DMS53 treated with DMSO at 0.1 percent for 48 hours (cell line): ENCODE measurements at regions not wholly inside any gene's neighbourhood (a gene's known extent, or its start where the extent isn't known, plus 50 kb on each side); places are given as distances from the start of the nearest gene placed in this dataset.

Source experiments
- DNase-seq: peaks from one replicate; lab custom pipeline; 2025; ENCODE audit not compliant: unreplicated experiment; lab: John Stamatoyannopoulos, UW

GRCh38 chr17:14776791-14777190, 475.9 kb downstream of the HS3ST3B1 start:
- no peak for DNase-seq

DNA sequence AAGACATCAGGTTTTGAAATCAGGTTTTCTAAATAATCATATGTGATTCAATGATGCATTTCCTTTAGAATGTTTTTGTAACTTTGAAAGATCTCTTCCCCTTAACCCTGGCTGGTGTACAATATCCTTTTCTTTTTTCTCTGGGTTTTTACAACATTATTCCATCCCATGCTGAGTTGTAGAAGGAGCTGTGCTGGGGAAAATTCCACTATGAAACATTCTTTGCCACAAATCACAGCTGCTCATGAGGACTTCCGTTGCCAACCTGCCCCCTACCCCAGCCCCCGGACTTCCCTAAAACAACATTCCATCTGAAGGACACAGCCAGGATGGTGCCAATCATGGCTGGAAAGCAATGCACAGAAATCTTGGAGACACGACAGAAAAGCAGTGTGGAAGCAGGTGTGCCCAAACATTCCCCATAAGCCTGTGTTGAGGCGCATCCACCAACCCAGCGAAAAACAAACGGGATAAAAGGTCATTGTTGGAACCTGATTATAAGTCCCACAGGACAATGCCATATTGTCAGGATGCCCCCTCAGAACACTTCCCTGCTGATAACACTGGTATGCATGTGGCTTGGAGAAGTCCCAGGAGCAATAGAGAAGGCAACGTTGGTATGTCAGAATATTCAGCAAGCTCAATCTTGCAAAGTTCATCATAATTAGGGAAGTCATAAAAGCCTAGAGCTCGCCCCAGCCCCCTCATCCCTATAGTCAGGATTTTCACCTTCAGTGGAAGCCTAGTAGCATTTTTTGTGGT, 475.0 kb downstream of the HS3ST3B1 start:
- no peak for DNase-seq

DNA sequence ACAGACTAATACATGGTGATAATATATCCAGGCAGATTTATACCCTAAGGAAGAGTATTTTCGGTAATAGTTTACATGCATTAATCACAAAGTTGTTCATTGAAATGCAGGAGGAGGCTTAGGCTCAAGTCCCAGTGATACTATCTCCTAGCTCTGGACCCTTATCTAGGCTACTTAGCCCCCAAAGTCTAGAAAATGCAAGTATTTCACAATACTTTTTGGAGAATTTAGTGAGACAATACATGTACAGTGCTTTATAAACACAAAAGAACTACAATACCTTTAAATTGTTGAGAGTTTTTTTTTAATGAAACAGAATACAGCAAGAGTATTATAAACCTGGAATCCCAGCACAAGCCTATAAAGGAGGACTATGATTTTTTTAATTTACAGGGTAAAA, 473.9 kb downstream of the HS3ST3B1 start:
- no peak for DNase-seq

DNA sequence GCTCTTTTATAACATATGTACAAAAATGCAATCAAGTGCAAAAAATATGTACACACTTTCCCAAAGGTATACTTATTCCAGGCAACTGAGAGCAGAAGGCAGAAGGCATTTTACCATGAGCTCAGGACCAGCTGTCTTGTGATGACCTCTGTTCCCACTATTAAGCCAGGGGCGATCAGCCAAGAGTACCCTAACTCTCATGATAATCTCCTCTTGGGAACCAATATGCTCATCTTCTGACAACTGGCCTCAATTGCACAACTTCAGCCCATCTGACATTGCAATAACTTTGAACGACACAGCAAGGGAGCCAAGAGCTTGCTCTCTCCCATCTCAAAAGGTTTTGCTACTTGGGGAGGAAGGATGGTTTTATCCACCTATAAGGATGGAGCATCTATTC, 471.9 kb downstream of the HS3ST3B1 start:
- DNase-seq: no peak

- DNase-seq: no peak
Observed at GRCh38 chr17:14771543-14771942, 470.7 kb downstream of the HS3ST3B1 start.

DNA sequence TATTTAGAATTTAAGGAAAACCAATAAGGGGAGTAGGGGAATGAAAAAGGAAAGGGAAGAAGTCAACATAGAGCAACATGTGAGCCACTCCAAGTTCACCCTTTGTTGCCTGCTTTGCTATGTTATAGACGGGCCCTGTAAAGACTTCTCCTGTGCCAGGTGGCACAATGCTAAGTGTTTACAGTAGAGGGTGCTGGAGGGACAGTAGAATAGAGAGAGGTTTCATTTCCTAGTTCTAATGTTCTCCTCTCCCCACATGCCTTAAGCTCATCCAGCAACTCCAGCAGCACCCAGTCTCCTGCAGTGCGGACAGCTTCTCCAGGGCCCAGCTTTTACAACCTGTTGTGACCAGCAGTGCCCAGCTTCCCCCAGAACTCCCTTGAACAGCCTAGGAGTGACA, 468.0 kb downstream of the HS3ST3B1 start:
- DNase-seq: no peak

DNA sequence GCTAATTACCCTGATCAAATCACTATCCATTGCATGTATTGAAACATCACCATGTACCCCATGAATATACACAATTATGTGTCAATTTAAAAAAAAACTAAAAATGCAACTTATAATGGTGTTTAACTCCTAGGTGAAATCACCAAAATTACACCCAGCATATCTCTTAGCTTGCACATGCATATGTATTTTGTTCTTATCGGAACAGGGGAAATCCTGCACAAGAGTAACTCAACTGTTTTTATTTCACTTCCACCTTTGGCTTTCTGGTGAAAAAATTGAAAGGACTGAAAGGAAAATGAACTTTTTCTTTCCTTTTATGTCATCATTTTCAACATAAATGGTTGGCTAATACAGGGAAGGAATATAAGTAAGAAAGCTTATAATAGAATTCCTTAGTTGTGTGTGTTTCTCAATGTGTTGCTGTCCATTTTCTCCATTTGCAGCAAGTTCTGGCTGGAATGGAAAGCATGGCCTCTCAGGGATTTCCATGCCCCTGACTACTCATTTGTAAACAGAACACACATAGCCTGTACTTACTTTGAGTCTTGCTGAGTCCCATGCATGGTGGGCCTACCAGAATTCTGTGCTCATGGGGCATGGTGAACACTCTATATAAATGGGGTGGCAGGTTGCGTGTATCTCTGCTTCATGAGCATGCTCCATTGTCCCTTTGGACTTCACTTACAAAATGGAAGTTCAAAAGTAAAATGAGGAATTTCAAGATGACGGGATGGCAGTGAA, 462.0 kb downstream of the HS3ST3B1 start:
- no peak for DNase-seq

GRCh38 chr17:14760719-14761411, 460.0 kb downstream of the HS3ST3B1 start:
- DNase-seq: no peak

DNA sequence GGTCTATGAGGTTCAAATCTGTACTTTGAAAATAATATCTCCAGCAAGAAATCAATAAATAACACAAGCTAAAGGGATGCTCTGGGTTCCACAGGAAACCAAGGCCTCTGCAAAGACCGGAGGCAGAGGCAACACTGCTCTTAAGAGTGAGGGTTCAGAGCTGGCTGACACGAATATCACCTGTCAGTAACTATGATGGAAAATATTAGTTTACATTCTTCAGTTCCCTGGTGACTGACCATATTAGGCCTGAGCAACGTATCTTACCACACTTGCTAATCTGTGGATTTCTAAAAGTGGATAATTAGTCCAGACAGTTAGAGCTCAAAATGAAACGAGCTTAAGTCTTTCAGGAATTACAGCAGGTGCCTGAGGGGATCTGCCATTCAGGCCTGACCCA, 459.3 kb downstream of the HS3ST3B1 start:
- DNase-seq: no peak

DNA sequence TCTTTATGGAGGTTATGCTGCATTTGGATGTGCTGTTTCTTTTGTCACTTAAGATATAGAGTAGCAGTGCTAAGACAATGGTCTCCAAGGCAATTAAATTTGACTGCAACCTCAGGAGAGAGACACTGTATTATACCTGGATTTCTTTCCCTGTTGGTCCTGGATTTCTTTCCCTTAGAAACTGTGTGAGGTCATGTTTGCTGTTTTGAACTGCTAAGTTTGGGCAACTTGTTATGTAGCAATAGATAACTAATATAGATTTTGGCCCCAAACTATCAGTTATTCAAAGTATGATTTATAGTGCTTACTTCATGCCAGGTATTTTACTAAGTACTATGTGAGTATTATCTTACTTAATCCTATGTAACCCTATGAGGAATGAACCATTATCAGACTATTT, 458.4 kb downstream of the HS3ST3B1 start:
- DNase-seq: no peak

DNA sequence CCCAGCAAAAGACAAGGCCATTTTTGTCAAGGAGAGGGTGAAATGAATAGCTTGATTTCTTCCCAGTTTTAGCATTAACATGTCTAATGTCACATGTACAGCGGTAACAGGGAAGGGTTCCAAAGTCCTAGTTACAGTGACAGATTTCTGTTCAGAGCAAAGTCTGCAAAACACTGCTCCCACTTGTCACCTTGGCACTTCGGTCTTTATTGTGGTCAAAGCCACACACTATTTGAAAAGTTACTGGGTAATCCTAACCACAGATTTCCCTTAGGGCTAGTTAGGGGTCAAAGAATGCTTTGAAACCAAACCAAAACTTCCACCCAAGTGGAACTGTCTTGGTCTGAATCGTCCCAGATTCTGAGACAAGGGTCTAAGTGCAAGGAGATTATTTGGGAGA, 455.6 kb downstream of the HS3ST3B1 start:
- DNase-seq: no peak

- no peak for DNase-seq
Observed at GRCh38 chr17:14755002-14755401, 454.1 kb downstream of the HS3ST3B1 start.

DNA sequence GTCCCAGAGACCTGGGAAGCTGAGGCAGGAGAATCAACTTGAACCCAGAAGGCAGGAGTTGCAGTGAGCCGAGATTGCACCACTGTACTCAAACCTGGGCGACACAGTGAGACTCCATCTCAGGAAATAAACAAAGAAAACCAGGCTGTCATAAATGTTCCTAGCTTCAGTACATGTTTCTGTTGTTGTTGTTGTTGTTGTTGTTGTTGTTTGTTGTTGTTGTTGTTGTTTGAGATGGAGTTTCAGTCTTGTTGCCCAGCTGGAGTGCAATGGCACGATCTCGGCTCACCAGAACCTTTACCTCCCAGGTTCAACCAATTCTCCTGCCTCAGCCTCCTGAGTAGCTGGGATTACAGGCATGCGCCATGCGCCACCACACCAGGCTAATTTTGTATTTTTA, 452.5 kb downstream of the HS3ST3B1 start:
- DNase-seq: no peak

DNA sequence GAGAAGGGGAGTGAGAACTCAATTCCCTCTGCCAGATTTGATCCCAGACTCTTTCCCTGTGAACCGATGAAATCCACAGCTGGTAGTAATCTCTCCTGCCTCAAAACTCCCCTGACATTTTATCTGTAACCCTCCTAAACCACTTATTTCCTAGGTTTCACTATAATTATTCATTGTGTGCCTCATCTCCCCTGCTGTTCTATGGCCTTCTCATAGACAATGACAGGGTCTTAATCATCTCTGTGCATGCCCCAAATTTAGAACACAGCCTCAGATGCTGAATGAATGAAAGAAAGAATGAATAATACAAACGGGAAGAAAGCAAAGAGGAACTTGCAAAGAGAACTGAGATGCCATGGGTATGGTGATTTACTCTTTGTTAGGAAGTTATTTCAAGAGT, 451.1 kb downstream of the HS3ST3B1 start:
- DNase-seq: no peak

GRCh38 chr17:14750866-14751265, 450.0 kb downstream of the HS3ST3B1 start:
- DNase-seq: no peak

DNA sequence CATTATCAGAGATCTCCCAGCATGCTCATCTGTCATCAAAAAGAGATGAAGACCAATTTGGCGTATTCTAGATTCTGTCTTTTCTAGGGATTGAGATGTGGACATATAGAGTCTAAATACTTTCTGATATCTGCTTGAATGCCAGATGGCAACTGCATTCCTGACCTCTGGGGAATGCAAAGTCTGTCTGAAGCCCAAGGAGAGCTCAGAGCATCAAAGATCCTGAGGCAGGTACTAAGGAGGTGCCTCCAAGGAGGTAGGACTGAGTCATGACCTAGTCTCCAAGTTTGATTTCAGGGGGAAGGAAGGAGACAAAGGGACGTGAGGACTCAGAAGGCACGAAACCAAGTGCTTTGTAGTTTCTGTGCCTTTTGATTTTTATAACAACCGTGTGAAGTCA, 448.4 kb downstream of the HS3ST3B1 start:
- no peak for DNase-seq

GRCh38 chr17:14748036-14748710, 447.3 kb downstream of the HS3ST3B1 start:
- DNase-seq: no peak

- no peak for DNase-seq
Observed at GRCh38 chr17:14747603-14747950, 446.7 kb downstream of the HS3ST3B1 start.

DNA sequence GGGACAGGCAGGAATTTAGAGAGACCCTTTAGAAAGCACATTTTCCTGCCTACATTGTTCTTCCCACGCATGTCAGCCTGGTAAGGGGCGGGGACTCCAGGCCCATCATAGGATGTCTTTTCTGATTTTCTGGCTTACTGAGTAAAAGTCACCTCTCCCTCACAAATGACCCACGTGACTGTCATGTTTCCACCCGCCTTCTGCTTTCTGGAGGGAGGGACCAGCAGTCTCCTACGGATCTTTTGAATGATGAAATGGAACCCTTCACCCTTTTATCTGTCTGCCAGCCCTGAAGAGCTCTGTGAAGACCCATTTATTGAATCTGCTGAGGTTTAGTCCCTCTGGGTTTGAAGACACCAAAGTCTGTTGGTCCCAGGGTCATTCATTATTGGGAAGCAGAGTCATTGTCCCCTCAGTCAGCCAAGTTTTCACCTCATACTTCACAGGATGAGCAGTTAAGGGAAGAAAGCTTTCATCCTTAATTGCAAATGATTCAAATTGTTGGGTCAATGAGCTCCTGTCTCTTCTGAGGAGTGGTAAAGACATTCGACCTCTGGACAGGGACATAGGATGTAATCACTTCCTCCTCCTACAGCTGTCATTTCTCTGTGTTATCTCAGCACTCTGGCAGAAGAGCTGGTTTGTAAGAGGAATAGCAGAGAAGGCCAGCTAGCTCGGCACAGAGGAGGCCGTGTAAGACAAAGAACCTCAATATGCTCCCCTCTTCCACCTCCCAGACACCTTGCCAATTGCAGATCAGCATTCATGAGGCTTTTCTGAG, 446.1 kb downstream of the HS3ST3B1 start:
- DNase-seq: no peak

- DNase-seq: no peak
Observed at GRCh38 chr17:14745541-14745940, 444.7 kb downstream of the HS3ST3B1 start.
